ENCODE measurements at regions not wholly inside any gene's neighbourhood (a gene's known extent, or its start where the extent isn't known, plus 50 kb on each side); places are given as distances from the start of the nearest gene placed in this dataset.

GRCh38 chr20:1827974-1828785 lies 67.0 kb upstream of the SIRPA start (continued):
- TF ChIP-seq GRHL1 (CRISPR knock-in tag; conservative IDR thresholded peaks at IDR 0.05) (no peak), ZNF574 (CRISPR knock-in tag; IDR thresholded peaks at IDR 0.05) (peak; percentile 93), DNMT1 (CRISPR knock-in tag; IDR thresholded peaks at IDR 0.05) (no peak), SIN3B (IDR thresholded peaks at IDR 0.05; ENCODE audit: low read length) (no peak), ZNF263 (CRISPR knock-in tag; IDR thresholded peaks at IDR 0.05) (no peak; the same call in 1 of the 2 replicates)
- TF ChIP-seq, protein P1, sequence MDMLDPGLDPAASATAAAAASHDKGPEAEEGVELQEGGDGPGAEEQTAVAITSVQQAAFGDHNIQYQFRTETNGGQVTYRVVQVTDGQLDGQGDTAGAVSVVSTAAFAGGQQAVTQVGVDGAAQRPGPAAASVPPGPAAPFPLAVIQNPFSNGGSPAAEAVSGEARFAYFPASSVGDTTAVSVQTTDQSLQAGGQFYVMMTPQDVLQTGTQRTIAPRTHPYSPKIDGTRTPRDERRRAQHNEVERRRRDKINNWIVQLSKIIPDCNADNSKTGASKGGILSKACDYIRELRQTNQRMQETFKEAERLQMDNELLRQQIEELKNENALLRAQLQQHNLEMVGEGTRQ (IDR thresholded peaks at IDR 0.05; ENCODE audit: low read depth, low read length), result no peak
- TF ChIP-seq, protein P1 (CRISPR knock-in tag; IDR thresholded peaks at IDR 0.05; ENCODE audit: borderline replicate concordance), result no peak

Measured in HepG2 (cell line).